PC-9 (cell line): ENCODE measurements at regions not wholly inside any gene's neighbourhood (a gene's known extent, or its start where the extent isn't known, plus 50 kb on each side); places are given as distances from the start of the nearest gene placed in this dataset.
"Not testable (repeated sequence)": the region's sequence is repeated elsewhere in the genome, so short reads cannot be mapped to it uniquely, and the experiment has no call there.

Experiments
- CTCF ChIP-seq: fragments of 200-600 bp; sonication (generic); conservative IDR thresholded peaks from 2 replicates; pipeline ENCODE4 v1.6.1; 2017; ENCODE audit warnings: mixed run types, antibody characterized with exemption, mild to moderate bottlenecking, moderate library complexity
- EZH2 ChIP-seq: fragments of 200-600 bp; sonication (generic); IDR thresholded peaks from 2 replicates; pipeline ENCODE4 v1.8.0; 2017; ENCODE audit warnings: antibody characterized with exemption, low read depth

- not testable (repeated sequence) for TF ChIP-seq CTCF, EZH2
Measured at GRCh38 chr5:112509097-112509496, 90.0 kb upstream of the EPB41L4A start.
